Lower leg skin (tissue), 3 donors: ENCODE measurements at regions not wholly inside any gene's neighbourhood (a gene's known extent, or its start where the extent isn't known, plus 50 kb on each side); places are given as distances from the start of the nearest gene placed in this dataset.

Source experiments
- CTCF ChIP-seq, 3 donors: fragments of 450-650 bp; IDR thresholded peaks; one replicate each; pipeline ENCODE4 v1.5.1; 2016; ENCODE audit warnings: antibody characterized with exemption in 3 of 3, mild to moderate bottlenecking in 3 of 3, moderate library complexity in 2 of 3
- POLR2A ChIP-seq, 2 donors: fragments of 450-650 bp; IDR thresholded peaks; one replicate each; pipeline ENCODE4 v1.6.1; 2016 to 2017; ENCODE audit warnings: antibody characterized with exemption in 2 of 2, mild to moderate bottlenecking in 1 of 2, moderate library complexity in 1 of 2

- no peak for TF ChIP-seq CTCF (IDR thresholded peaks at IDR 0.05)
- TF ChIP-seq POLR2A (IDR thresholded peaks at IDR 0.05), result no peak
Measured at GRCh38 chr2:172293952-172294351, 133.4 kb upstream of the ITGA6 start.
